Occipital lobe (tissue), 1 donor: ENCODE measurements at regions not wholly inside any gene's neighbourhood (a gene's known extent, or its start where the extent isn't known, plus 50 kb on each side); places are given as distances from the start of the nearest gene placed in this dataset.

Experiments
- DNase-seq: peaks from one replicate; lab custom pipeline; 2025; lab: John Stamatoyannopoulos, UW

DNA sequence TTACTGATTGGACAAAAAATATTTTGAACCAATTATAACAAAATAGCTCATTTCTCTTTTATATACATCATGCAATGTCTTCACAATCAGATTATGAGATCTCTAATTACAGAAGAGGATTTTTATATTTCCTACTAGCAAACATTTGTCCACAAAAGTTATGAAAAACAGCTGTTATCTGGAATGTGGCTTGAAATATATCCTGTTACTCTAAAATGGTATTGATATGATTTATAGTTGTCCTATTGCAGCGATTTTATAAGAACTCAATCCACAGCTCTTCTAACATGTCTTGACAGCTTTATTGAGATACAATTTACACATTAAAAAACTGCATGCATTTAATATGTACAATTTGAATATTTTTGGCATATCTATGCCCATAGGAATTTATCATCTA is 779.9 kb upstream of the ACO1 start:
- DNase-seq, result no peak

DNA sequence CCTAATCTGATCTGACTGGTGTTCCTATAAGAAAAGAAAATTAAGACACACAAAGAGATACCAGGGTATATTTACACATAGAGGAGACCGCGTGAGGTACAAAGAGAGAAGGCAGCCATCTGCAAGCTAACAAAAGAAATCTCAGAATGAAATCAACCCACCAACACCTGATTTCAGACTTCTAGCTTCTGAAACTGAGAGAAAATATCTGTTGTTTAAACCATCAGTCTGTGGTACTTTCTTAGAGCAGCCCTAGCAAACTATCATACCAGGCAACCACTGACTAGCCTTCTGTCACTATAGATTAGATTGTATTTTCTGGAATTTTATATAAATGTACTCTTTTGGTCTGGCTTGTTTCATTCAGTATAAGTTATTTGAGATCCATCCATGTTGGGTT is 779.3 kb upstream of the ACO1 start:
- no peak for DNase-seq

DNA sequence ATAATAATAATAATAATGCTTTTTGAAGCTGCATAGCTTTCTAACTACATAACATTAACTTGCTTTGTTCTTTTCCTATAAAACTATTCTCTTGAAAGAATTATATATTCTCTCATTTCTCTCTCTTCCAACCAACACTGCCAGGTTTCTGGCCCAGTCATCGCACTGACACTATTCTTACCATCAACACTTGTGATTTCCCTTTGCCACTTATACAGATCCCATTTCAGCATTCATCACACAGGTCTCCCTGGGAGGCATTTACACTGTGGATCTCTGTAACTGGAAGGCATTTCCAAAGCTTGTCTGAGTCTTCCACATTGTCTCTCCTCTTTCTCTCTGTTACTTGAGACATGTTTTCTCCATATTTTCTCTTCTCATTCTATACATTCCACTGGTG is 777.8 kb upstream of the ACO1 start:
- no peak for DNase-seq

DNA sequence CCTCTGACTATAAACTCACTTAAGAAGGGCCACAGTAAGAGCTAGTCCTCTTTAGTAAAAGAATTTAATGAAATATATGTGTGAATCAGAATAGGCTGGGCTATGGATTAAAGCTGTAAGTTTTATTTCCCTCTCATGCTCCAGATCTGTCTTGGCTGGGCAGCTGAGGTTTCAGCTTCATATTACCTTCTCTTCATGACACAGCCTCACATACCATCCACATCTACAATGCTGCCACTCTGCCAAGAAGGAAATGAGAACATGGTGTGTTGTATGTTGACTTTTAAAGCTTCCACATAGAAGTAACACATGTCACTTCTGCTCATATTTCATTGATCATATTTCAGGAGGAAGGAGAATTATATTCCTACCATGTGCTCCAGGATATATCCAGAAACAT is 776.0 kb upstream of the ACO1 start:
- no peak for DNase-seq

DNA sequence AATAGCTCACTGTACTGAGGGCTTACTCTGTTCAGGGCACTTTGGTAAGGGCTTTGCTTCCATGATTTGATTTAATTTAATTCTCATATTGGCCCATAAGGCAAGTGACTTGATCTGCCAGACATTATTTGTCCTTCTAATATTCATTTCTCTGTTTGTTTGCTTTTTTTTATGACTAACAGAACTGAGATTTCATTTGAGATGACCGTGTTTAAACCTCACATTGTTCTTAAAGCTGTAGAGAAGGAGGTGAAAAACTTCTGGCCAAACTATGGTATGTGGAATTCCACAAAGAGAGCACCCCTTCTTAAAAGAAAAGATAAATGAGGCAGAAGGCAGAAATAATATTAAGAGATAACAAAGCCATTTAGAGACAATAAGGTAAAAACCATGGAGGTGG is 775.6 kb upstream of the ACO1 start:
- no peak for DNase-seq

DNA sequence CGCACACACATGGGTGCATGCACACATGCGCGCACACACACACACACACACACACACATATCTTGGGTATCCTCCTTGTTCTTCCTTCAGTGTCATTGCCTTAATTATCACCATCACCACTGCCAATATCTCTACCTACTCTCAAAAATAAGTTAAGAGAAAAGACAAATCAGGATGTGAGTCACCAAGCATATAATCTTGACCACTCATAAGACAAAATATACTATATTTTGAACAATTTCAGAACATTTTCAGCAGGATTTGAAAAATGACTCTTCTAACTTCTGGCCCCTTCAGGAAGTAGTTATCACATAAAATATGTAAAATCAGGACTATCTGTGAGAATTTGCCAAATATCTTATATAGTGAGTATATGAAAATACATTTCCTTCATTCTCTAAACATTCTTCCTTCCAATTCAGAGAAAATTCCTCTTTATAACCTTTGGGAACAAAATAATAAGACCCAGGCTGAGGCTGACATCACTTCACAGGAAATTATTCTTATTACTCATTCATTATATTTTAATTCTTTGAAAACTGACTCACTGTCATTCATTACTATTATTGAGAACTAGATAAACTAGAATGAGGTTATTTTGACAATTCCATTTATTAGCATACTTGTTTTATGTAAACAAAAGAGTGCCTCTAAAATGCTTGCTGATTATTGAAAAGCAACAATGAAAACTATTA is 772.0 kb upstream of the ACO1 start:
- DNase-seq, result no peak

DNA sequence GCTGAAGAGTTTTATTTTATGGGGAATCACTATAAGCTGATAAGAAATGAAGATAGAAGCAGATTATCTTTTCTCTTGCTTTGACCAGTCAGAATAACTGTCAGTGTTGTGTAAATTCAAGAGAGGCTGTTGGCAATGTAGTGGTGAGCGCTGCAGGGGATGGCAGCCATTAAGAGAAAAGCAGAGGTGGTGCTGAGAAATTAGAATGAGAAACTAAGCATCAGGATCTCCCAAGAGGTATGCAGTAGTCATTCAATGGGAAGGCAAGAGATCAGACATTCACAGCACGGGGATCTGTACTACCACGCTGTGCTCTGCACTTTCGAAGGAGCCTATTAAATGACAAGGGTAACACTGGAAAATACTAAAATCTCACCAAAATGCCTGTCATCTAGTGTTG is 768.5 kb upstream of the ACO1 start:
- no peak for DNase-seq

DNA sequence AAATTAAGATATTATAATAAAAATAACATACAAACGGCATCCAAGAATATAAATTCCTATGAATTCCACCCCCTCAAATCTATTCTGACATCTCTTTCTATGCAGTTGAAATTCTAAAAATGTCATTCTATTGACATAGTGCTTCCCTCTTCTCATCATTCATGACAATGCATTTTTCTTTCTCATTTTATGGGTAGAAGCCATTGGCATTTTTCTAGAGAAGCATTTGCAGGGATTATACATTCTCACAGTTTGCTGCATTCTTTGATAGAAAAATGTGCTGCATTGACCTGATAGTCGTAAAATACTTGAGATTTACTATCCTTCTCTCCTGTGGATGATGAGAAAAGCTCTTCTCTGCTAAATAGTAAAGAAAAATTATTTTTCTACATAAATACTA is 760.9 kb upstream of the ACO1 start:
- no peak for DNase-seq

DNA sequence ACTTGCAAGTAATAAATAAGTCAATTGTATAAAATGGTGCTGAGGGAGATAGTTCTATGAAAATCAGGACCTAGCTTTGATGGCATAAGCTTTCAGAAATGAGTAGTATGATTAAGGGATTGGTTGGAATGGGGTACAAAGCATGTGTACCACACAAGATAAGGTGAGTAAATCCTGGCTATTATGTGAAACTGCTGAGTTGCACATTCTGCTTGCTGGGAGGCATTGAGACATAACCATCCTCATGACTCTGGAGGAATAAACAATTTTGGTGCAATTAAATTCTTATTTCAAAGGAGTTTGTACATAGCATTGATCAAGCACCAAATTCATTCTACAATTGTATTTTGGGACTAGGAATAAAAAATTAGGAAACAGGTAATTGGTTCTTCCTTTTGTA is 755.2 kb upstream of the ACO1 start:
- no peak for DNase-seq

DNA sequence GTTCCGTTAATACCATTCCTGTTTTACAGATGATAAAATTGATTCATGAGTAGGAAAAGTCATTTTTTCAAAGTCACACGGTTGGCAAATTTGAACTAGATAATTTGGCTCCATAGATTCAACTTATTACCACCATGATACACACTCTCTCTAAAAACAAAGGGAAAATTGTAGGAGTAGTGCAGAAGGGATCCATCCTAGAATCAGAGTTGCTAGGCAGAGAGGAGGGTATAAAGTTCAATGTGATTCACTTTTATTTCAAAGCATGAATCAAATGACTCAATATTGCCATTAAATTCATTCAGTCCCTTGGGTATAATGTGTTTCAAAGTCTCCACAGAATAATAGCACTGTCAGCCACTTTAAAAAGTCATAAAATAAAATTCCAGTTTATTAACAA is 747.2 kb upstream of the ACO1 start:
- no peak for DNase-seq

DNA sequence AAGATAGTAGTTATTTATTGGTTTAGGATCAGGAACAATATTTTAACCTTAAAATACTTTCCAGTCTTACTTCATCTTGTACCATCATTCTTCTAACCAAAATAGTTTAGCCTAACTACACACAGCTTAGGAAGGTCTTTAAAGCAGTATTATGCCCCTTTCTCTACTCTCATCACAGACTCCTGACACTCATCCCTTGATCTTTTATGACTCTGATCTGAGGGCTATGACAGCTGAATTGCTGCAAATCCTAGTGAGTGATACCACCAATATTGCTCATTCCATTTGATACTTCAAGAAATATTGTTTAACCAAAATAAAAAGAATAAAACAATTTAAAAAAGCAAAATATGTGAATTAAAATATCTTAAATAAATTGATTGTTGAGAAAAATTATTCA is 746.6 kb upstream of the ACO1 start:
- no peak for DNase-seq

DNA sequence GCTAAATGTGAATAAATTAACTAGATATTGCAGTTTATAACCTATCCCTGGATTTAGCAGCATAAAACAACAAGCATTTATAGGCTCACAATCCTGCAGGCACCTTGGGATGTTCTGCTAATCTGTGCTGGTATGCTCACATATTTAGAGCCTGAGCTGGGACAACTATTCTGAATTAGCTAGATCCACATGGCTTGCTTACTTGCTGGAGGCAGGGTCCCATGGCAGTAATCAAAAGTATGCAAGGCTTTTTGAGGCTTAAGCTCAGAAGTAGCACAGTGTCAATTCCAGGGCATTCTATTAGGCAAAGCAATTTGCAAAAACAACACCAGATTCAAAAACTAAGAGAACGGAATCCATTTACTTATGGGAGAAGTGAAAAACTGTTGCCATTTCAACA is 745.0 kb upstream of the ACO1 start:
- no peak for DNase-seq

DNA sequence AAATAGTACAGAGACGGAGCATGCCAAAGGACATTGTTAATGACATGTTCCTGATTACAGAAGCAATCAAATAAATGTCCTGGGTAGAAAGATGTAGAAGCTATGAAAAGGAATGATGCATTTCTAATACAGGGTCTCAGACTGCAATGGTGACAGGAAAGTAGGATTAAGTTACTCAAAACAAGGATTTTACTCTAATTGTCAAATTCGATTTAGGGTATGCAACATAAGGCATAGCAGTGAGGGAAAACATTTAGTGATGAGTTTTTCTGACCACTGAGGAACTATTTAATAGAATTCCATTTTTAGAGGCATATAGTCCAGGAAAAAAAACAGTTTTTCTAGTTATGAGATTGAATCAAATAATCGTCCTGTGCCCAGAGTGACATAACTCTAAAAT is 715.1 kb upstream of the ACO1 start:
- no peak for DNase-seq

DNA sequence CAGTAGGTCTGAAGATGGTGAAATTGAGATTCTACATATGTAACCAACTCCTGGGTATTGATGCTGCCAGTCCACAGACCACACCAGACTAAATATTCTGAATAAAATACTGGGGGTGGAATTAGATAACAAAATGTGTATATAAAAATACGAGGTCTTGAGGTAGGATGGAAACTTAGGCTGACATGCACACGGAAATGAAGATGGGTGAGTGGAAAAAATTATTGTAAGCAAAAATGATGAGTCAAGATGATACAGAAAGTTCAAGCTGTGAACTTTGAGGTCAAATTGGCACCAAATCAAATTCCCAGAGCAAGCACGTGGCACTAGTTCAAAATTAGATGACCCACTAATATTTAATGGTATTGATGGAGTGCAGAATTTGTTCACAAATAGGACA is 713.4 kb upstream of the ACO1 start:
- no peak for DNase-seq

DNA sequence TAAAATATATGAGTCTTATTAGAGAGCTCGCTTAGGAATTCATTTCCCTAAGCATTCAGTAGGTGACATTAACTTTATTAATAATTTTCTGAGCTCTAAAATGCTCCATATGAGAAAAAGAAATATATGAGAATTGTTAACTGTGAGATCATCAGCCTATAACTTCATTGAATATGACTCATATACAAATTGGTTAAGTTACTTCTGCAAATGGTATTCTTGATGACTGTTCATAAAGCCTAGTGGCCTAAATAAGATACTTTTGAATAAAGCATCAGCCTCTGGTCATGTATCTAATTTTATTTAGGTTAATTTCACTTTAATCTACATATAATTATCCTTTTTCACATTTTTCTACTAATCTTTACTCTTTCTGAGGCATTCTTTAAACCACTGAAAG is 710.2 kb upstream of the ACO1 start:
- DNase-seq, result no peak

DNA sequence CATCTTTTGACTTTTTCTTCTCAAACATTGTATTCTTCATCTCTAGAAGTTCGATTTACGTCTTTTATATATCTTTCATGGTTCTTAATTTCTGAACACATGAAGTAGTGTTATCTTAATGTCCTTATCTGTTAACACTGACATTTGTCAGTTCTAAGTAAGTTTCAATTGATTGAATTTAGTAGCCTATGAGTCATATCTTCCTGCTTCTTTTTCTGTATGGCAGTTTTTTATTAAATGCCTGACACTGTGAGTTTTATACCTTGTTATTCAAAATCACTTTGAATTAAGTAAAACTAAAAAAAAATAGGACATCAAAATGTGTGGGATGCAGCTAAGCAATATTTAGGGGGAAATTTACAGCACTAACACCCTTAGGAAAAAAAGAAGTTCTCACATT is 707.0 kb upstream of the ACO1 start:
- no peak for DNase-seq

DNA sequence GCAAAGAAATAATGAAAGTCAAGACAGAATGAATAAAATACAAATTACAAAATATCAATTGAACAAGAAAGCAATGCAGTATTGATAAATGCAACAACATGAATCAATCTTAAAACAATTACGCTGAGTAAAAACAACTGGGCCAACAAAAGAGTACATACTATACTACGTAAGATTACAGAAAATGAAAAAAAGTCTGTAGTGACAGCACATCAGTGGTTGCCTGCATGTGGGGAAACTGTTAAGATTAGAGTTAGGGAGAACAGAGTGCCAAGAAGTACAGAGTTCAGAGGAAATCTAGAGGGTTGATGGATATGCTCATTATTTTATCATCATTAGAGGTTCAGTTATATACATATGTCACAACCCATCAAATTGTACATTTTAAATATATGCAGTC is 706.6 kb upstream of the ACO1 start:
- no peak for DNase-seq

DNA sequence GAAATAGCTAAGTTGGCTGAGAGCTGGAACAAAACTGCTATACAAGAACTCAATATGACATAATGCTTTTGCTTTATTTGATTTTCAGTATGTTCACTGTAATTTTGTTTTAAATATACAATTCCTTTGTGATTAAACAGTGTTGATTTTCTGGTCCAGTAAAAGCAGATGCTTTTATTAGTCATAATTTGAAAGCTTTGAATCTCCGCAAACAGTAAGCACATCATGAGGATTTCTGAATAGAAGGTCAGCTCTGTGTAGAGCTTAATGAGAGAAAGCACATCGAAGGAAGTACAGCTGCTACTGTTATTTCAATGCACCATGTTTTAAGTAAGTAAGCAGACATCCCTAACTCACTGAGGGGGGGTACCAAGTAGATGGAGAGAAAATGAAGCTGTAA is 701.3 kb upstream of the ACO1 start:
- no peak for DNase-seq

DNA sequence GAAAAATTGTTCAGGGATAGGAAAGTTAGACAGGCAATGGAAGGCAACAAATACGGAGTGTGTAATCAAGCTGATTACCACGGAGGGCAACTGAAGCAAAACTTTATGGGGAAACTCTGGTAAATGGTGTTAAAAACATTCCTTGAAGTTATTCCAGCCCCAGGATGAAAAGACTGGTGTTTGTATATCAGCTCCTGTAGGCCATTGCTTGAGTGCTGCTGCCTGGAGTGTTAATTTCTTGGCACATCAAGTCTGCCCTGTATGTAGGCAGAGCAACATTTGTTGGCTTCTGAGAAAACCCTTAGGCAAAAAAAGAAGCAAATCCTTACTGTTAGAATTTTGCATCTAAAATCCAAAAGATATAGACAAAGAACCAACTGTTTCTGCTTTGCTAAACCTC is 686.5 kb upstream of the ACO1 start:
- no peak for DNase-seq

DNA sequence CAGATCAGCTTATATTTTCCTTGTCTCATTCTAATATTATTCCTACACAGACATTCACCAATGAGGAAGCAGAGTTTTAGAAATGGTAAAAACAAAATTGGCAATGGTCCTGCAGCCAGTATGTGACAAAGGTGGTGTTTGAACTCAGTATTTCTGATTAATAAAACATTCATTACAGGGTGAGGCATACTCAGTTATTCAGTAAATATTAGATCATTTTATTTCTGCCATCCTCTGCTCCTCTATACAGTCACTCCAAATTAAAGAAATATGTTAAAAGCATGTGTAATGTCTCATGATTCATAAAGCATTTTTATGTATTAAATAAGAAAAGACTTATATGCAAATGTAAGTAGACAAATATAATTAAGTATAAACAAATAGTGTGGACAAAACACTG is 684.6 kb upstream of the ACO1 start:
- DNase-seq, result no peak

DNA sequence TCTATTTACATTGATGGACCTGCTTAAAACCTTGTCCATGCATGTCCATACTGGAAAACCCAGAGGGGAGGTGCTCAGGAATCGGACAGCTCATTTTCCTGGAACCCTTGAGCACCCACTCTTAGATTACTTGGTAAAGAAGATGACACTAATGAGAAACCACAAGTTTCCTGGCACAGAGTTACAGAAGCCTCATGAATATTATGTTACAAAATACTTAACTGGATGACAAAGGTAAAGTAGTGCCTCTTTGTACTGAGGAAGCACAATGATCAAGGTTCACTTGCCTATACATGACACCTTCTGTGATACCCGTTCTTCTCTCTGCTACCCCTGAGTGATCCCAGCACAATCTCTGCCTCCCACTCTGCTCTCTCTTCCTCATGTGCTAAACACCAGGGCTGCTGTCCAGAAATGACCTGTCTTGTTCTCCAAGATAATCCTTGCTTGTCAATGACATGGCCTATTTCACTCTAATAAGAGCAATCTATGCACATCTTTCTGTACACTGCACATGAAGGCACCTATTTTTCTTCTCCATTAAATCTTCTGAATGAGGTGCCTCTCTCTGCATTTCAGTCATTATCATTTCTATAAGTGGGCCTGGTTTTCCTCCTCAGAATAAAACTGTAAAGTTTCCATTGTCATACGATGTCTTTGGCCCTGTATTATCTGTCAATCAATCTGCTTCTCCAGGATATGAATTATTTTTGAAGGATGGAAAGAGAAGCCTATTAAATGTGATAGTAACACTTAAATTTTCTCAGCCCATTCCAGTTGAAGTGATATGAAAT is 684.0 kb upstream of the ACO1 start:
- no peak for DNase-seq

DNA sequence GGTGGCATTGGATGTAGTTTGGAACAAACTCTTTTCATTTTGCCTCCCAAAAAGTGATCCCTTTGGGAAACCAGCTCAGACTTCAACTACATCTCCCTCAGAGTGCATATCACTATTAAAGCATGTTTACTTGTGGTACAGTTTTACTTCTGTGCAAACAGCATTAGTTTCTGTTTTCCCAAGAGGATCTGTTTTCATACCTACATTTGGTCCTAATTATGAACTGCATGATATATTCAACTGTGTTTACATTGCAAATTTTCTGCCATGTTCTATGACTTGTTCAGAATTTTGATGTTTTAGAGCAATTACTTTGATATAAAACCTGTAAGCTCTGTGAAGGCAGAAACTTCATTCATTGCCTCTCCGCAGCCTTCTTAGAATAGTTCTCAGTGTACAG is 681.5 kb upstream of the ACO1 start:
- DNase-seq, result no peak

DNA sequence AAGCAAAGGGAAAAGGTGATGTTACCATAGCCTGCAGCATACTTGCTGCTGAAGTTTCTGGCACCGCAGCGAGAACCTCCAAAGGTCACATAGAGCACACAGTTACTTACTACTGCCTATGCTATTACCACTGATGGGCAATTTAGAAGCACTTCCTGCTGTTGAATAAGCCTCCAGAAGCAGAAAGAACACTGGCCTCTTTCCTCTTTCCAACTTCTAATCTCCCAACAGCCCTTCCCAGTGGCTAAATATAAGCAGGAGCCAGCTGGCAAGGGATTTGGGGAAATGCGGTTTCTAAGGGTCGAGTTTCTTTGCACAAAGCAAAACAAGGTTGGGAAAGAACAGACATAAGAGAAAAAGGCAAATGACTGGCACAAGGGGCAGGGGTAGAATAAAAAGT is 669.2 kb upstream of the ACO1 start:
- DNase-seq, result no peak

DNA sequence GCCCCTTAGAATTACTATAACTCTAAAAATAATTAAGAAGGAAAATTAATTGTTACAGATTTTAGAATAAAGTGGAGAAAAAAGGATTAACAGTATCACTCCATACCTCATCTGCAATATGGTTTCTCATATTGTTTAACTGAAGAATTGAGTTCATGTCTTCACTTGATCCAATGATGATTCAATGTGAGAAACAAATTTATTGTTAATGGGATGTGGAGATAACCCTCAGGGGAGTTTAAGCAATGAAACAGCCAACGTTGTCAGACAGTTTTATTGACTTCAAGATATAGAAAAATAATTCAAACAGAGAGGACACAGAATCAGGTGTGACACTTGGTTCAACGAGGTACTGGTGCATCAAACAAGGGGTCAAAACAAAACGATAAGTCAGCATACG is 665.2 kb upstream of the ACO1 start:
- no peak for DNase-seq
